ENCODE measurements at regions not wholly inside any gene's neighbourhood (a gene's known extent, or its start where the extent isn't known, plus 50 kb on each side); places are given as distances from the start of the nearest gene placed in this dataset.
A peak's percentile ranks its signal among the peaks of the same experiment; 100 is the strongest.

DNA sequence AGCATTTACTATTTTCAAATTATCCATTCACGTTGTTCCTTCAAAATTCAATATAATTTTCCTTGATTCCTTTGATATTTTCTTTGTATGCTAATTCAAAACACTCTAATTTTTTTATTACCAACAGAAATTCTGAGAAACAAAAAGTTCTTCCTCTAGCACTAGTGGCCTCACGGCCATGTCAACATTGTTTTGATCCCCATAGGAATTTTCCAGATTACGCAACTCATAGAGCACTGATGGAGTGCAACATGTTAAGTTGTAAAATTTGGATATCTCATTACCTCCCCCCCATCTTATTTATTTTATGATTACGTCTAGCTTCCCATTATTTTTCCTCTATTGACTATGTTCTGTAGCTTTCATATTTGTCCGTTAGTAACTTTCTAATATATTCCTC lies 745.3 kb downstream of the TUSC7 start:
- Histone ChIP-seq H3K4me2 (ENCODE audit: insufficient read depth in 1 of 2, low read depth in 2 of 2, low read length in 2 of 2) (no peak overlapping the region), H3K79me1 (ENCODE audit: low read depth, low read length) (no peaks in the 10 kb centered on the region), H4K20me1 (replicated peaks in 1 of 2; ENCODE audit: control insufficient read depth in 1 of 2, insufficient read depth in 2 of 2, low read length in 2 of 2) (no peaks in the 10 kb centered on the region), H3K79me2 (ENCODE audit: control insufficient read depth in 1 of 2, insufficient read depth in 2 of 2, low read length in 2 of 2) (no peaks in the 10 kb centered on the region), H2AFZ (ENCODE audit: low read length) (no peak overlapping the region), H3K4me3 (ENCODE audit: extremely low read depth in 1 of 4, insufficient read depth in 2 of 4, low read depth in 3 of 4, low read length in 4 of 4) (no peak overlapping the region), H3K23ac (ENCODE audit: insufficient read length) (no peak overlapping the region), H2BK5ac (ENCODE audit: low read depth, low read length) (no peak overlapping the region), H3K23me2 (ENCODE audit: low read depth, low read length) (no peaks in the 10 kb centered on the region), H3K36me3 (ENCODE audit: control insufficient read depth in 2 of 4, insufficient read depth in 4 of 4, low read length in 3 of 4) (no peaks in the 10 kb centered on the region), H3K9me3 (ENCODE audit: insufficient read depth in 2 of 2, low read depth in 1 of 2, low read length in 1 of 2) (no peaks in the 10 kb centered on the region), H3K27me3 (replicated peaks in 1 of 4; ENCODE audit: control insufficient read depth in 3 of 4, extremely low read depth in 1 of 4, insufficient read depth in 3 of 4, low read length in 3 of 4) (no peaks in the 10 kb centered on the region), H3K4ac (replicated peaks; ENCODE audit: insufficient read length, low read depth, low read length) (no peak overlapping the region), H3K56ac (replicated peaks; ENCODE audit: insufficient read length, low read depth, low read length) (no peak overlapping the region), H3K4me1 (replicated peaks in 1 of 4; ENCODE audit: control insufficient read depth in 3 of 4, insufficient read depth in 4 of 4, low read length in 3 of 4) (no peaks in the 10 kb centered on the region), H4K5ac (ENCODE audit: insufficient read length, low read depth, low read length) (no peak overlapping the region), H2BK20ac (ENCODE audit: low read length) (no peak overlapping the region), H4K91ac (replicated peaks; ENCODE audit: insufficient read length, low read length) (no peak overlapping the region), H3K27ac (ENCODE audit: low read depth, low read length) (no peak overlapping the region), H2BK120ac (replicated peaks; ENCODE audit: low read depth, low read length) (no peak overlapping the region), H4K8ac (ENCODE audit: extremely low read depth, insufficient read depth, low read length) (no peak overlapping the region), H2AK5ac (ENCODE audit: low read depth, low read length) (no peak overlapping the region), H2BK12ac (ENCODE audit: low read depth, low read length) (no peak overlapping the region), H3K14ac (ENCODE audit: insufficient read length) (no peak overlapping the region), H2BK15ac (ENCODE audit: low read length) (no peak overlapping the region), H3K9ac (replicated peaks in 1 of 4; ENCODE audit: extremely low read depth in 1 of 4, low read depth in 3 of 4, low read length in 3 of 4) (no peak overlapping the region), H3K18ac (ENCODE audit: extremely low read depth, low read length) (no peak overlapping the region)
- TF ChIP-seq CEBPB (IDR thresholded peaks at IDR 0.05; ENCODE audit: low read depth, low read length) (peak; percentile 75; the same call in 1 of the 2 replicates), SUZ12 (IDR thresholded peaks at IDR 0.05; ENCODE audit: low read length) (no peak)
- 89 to 100% methylated on average over 1 to 5 of the region's 5 CpGs for WGBS, 2 experiments (ENCODE audit: extremely low coverage in 1 of 2, insufficient coverage in 1 of 2, insufficient read length in 1 of 2, insufficient replicate concordance in 2 of 2, low coverage in 1 of 2, low lambda C conversion rate in 2 of 2, missing lambda C conversion rate in 1 of 2)
- ChIA-PET POLR2A (ENCODE audit: partially characterized antibody) (no interaction called here), CTCF (ENCODE audit: partially characterized antibody) (interaction anchor here (1.3 to 1.7 kb wide), 2 partner anchors 15 to 71 kb away, joined by 4 to 7 read pairs; no protein-coding TSS in a partner anchor)
- no peak for FAIRE-seq
- no peak for DNase-seq (ENCODE audit: low read depth in 1 of 2, low spot score in 2 of 2)
